Endothelial cell of umbilical vein (primary cell): ENCODE measurements at regions not wholly inside any gene's neighbourhood (a gene's known extent, or its start where the extent isn't known, plus 50 kb on each side); places are given as distances from the start of the nearest gene placed in this dataset.

Experiments used
- BruUV-seq: library from RNA; stranded (reverse); fragments of 400-500 nt; replicated peaks from 2 replicates; lab custom pipeline; 2021; lab: Mats Ljungman, UMichigan
- CTCF ChIA-PET: fragments of 300-600, 350-600 bp; sonication (Branson Sonifier 250); formaldehyde crosslinking; loops from one replicate; lab custom pipeline; 2021; ENCODE audit warnings: antibody characterized with exemption, inconsistent platforms; lab: Charles Lee
- POLR2A ChIA-PET: fragments of 300-600, 350-600 bp; sonication (Branson Sonifier 250); formaldehyde crosslinking; loops from one replicate; lab custom pipeline; 2021; ENCODE audit warnings: antibody characterized with exemption, inconsistent platforms; lab: Charles Lee
- DNase-seq: peaks from one replicate; pipeline ENCODE4 v3.0.0-alpha.2; 2011; ENCODE audit warnings: low read depth, low spot score
- FAIRE-seq: peaks from 2 replicates; lab custom pipeline; 2011; peaks lifted over from hg19 to GRCh38; lab: Jason Lieb, UNC
- H2AFZ ChIP-seq: 2 replicates; pipeline ENCODE4 v1.6.0; 2012; ENCODE audit warnings: low read depth, low read length, control low read depth, inconsistent platforms
- H3K27ac ChIP-seq: 2 replicates; pipeline ENCODE4 v1.5.1; 2011; ENCODE audit warnings: low read depth, mild to moderate bottlenecking, control low read depth, low read length, moderate library complexity; ENCODE audit not compliant: insufficient read depth
- H3K27me3 ChIP-seq, 2 experiments: 2 replicates each; pipeline versions ENCODE4 v1.6.0 to v1.6.1; 2011; ENCODE audit warnings: low read length in 2 of 2, mixed read lengths in 1 of 2; ENCODE audit not compliant: control insufficient read depth in 2 of 2, insufficient read depth in 2 of 2
- H3K36me3 ChIP-seq, 2 experiments: 2 replicates in 1 of 2; 3 replicates in 1 of 2; pipeline ENCODE4 v1.5.1; 2011; ENCODE audit warnings: low read length in 2 of 2, mild to moderate bottlenecking in 1 of 2, moderate library complexity in 1 of 2; ENCODE audit not compliant: control insufficient read depth in 2 of 2, insufficient read depth in 2 of 2; ENCODE audit errors: extremely low read depth in 1 of 2
- H3K4me1 ChIP-seq: 3 replicates; pipeline ENCODE4 v1.5.1; 2011; ENCODE audit warnings: mild to moderate bottlenecking, low read length; ENCODE audit not compliant: control insufficient read depth, insufficient read depth; ENCODE audit errors: extremely low read depth
- H3K4me2 ChIP-seq: 2 replicates; pipeline ENCODE4 v1.6.1; 2011; ENCODE audit warnings: low read length, control low read depth, mixed read lengths; ENCODE audit not compliant: insufficient read depth
- H3K4me3 ChIP-seq, 3 experiments: fragments of 200-600 bp in 1 of 3; sonication (generic), shearing (Covaris generic) in 1 of 3; replicated peaks in 1 of 3; 2 replicates each; pipeline ENCODE4 v1.5.1; 2011 to 2016; ENCODE audit warnings: control low read depth in 3 of 3, low read length in 3 of 3, mild to moderate bottlenecking in 2 of 3, inconsistent platforms in 1 of 3, low read depth in 1 of 3, moderate library complexity in 1 of 3; ENCODE audit not compliant: insufficient read depth in 1 of 3
- H3K79me2 ChIP-seq: 2 replicates; pipeline ENCODE4 v1.6.0; 2012; ENCODE audit warnings: low read length, inconsistent platforms; ENCODE audit not compliant: control insufficient read depth, insufficient read depth
- H3K9ac ChIP-seq: replicated peaks from 2 replicates; pipeline ENCODE3; 2011; ENCODE audit warnings: low read length, control low read depth; ENCODE audit not compliant: insufficient read depth; ENCODE audit errors: extremely low read depth
- H3K9me1 ChIP-seq: replicated peaks from 3 replicates; pipeline ENCODE4 v1.6.0; 2011; ENCODE audit warnings: mild to moderate bottlenecking, low read length; ENCODE audit not compliant: control insufficient read depth, insufficient read depth; ENCODE audit errors: extremely low read depth
- H3K9me3 ChIP-seq: replicated peaks from 2 replicates; pipeline ENCODE4 v1.5.1; 2012; ENCODE audit warnings: low read length, inconsistent platforms; ENCODE audit not compliant: control insufficient read depth, insufficient read depth
- H4K20me1 ChIP-seq: replicated peaks from 2 replicates; pipeline ENCODE3; 2011; ENCODE audit warnings: mild to moderate bottlenecking, low read length; ENCODE audit not compliant: control insufficient read depth, insufficient read depth; ENCODE audit errors: extremely low read depth
- EZH2 ChIP-seq: IDR thresholded peaks from 2 replicates; pipeline ENCODE4 v1.6.1; 2012; ENCODE audit warnings: borderline replicate concordance, low read depth, mild to moderate bottlenecking, moderate library complexity, low read length, inconsistent platforms; ENCODE audit not compliant: severe bottlenecking
- FOS ChIP-seq: IDR thresholded peaks from 2 replicates; pipeline ENCODE4 v1.6.1; 2011; ENCODE audit warnings: mild to moderate bottlenecking, low read length, moderate library complexity, borderline replicate concordance; ENCODE audit not compliant: insufficient read depth
- GATA2 ChIP-seq: IDR thresholded peaks from 2 replicates; pipeline ENCODE4 v1.7.0; 2011; ENCODE audit warnings: low read depth, mild to moderate bottlenecking, moderate library complexity, mixed read lengths, low read length; ENCODE audit not compliant: insufficient read length, insufficient read depth
- JUN ChIP-seq: IDR thresholded peaks from 2 replicates; pipeline ENCODE4 v1.6.1; 2011; ENCODE audit warnings: borderline replicate concordance, low read depth; ENCODE audit not compliant: insufficient read length, insufficient read depth
- MYC ChIP-seq: IDR thresholded peaks from one replicate; pipeline ENCODE4 v1.6.1; 2011; ENCODE audit warnings: mild to moderate bottlenecking, low read depth, low read length
- POLR2A ChIP-seq: IDR thresholded peaks from 2 replicates; pipeline ENCODE4 v1.6.1; 2012; ENCODE audit warnings: low read depth, mild to moderate bottlenecking, control low read depth, low read length
- POLR2AphosphoS5 ChIP-seq: IDR thresholded peaks from 2 replicates; pipeline ENCODE4 v1.6.1; 2012; ENCODE audit warnings: low read depth, mild to moderate bottlenecking, control low read depth, low read length, moderate library complexity; ENCODE audit not compliant: insufficient read depth
- dilution Hi-C: fragments of 300-500 bp; cut with MboI; formaldehyde crosslinking; loops from one replicate; pipeline ENCODE4 v1.15.0; 2019; ENCODE audit warnings: low sequenced_read_pairs; ENCODE audit not compliant: extremely low pct_ligation_motif_present
- intact Hi-C: fragments of 100-400 bp; cut with micrococcal nuclease; formaldehyde crosslinking; loops from one replicate; pipeline ENCODE4 v1.10.0; 2022
- TF ChIP-seq, protein P1 (sequence below), 2 donors: IDR thresholded peaks; 1 replicate in 1 of 2; 2 replicates in 1 of 2; pipeline ENCODE4 v1.5.1; 2011; ENCODE audit warnings: low read length in 2 of 2, mild to moderate bottlenecking in 2 of 2, moderate library complexity in 2 of 2, control low read depth in 1 of 2, inconsistent platforms in 1 of 2, low read depth in 1 of 2; ENCODE audit not compliant: insufficient read depth in 1 of 2; ENCODE audit errors: extremely low read depth in 1 of 2
- TF ChIP-seq, protein P2 (sequence below): IDR thresholded peaks from 2 replicates; pipeline ENCODE4 v1.6.1; 2011; ENCODE audit not compliant: insufficient read depth, insufficient read length

DNA sequence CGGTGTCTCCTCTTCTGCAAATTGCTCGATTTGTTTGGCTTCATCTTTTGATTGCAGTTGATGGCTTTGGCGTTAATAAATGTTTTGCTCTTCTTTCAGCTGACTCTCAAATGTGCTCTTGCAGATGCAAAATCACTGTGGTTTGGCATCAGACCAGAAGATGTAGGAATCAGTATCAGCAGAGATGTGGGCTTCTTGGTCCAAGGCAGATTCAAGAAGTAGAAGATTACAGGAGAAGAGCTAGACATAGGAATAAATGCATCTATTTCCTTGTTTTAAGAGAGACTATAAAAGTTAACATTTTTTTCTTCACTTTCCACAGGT lies 59.8 kb upstream of the BACH1 start:
- intact Hi-C loops, result no loop called here

More for the DNA sequence above, 59.8 kb upstream of the BACH1 start:
- FAIRE-seq (no peak), DNase-seq (no peak)
- Histone ChIP-seq H3K4me2 (no peak overlapping the region), H3K4me1 (peaks cover 8% of the 10 kb centered on the region), H3K9ac (no peak overlapping the region), H2AFZ (no peak overlapping the region), H3K27me3 (no peaks in the 10 kb centered on the region), H4K20me1 (no peaks in the 10 kb centered on the region), H3K4me3 (no peak overlapping the region), H3K27ac (no peak overlapping the region), H3K9me3 (no peaks in the 10 kb centered on the region), H3K9me1 (no peaks in the 10 kb centered on the region), H3K36me3 (no peaks in the 10 kb centered on the region), H3K79me2 (no peaks in the 10 kb centered on the region)
- POLR2A ChIA-PET, result no interaction called here
- BruUV-seq, result no TSS peak
- TF ChIP-seq, protein P1, sequence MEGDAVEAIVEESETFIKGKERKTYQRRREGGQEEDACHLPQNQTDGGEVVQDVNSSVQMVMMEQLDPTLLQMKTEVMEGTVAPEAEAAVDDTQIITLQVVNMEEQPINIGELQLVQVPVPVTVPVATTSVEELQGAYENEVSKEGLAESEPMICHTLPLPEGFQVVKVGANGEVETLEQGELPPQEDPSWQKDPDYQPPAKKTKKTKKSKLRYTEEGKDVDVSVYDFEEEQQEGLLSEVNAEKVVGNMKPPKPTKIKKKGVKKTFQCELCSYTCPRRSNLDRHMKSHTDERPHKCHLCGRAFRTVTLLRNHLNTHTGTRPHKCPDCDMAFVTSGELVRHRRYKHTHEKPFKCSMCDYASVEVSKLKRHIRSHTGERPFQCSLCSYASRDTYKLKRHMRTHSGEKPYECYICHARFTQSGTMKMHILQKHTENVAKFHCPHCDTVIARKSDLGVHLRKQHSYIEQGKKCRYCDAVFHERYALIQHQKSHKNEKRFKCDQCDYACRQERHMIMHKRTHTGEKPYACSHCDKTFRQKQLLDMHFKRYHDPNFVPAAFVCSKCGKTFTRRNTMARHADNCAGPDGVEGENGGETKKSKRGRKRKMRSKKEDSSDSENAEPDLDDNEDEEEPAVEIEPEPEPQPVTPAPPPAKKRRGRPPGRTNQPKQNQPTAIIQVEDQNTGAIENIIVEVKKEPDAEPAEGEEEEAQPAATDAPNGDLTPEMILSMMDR (IDR thresholded peaks at IDR 0.05; ENCODE audit: extremely low read depth in 1 of 2, insufficient read depth in 1 of 2, low read depth in 1 of 2, low read length in 2 of 2), result no peak
- TF ChIP-seq POLR2A, result no peak
- TF ChIP-seq FOS, result no peak
- TF ChIP-seq, protein P2, sequence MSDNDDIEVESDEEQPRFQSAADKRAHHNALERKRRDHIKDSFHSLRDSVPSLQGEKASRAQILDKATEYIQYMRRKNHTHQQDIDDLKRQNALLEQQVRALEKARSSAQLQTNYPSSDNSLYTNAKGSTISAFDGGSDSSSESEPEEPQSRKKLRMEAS, result no peak
- TF ChIP-seq POLR2AphosphoS5, result no peak
- TF ChIP-seq EZH2, result no peak
- TF ChIP-seq MYC, result no peak
- no peak for TF ChIP-seq JUN
- no peak for TF ChIP-seq GATA2
- CTCF ChIA-PET, result no interaction called here
- dilution Hi-C loops, result no loop called here
